Fibroblast of villous mesenchyme (primary cell): ENCODE measurements at regions not wholly inside any gene's neighbourhood (a gene's known extent, or its start where the extent isn't known, plus 50 kb on each side); places are given as distances from the start of the nearest gene placed in this dataset.

Experiments used
- DNase-seq: peaks from one replicate; pipeline ENCODE4 v3.0.0-alpha.2; 2010; ENCODE audit warnings: low read depth
- H3K4me3 ChIP-seq: 2 replicates; pipeline ENCODE4 v1.5.1; 2011; ENCODE audit warnings: low read depth, mild to moderate bottlenecking, low read length
- CTCF ChIP-seq: IDR thresholded peaks from 2 replicates; pipeline ENCODE4 v1.5.1; 2012; ENCODE audit warnings: low read depth, mild to moderate bottlenecking, low read length; ENCODE audit not compliant: insufficient read depth

GRCh38 chr1:188941986-188942385, 1535.7 kb downstream of the BRINP3 start:
- DNase-seq, result no peak
- no peak for TF ChIP-seq CTCF
- H3K4me3 ChIP-seq, result no peak overlapping the region

DNA sequence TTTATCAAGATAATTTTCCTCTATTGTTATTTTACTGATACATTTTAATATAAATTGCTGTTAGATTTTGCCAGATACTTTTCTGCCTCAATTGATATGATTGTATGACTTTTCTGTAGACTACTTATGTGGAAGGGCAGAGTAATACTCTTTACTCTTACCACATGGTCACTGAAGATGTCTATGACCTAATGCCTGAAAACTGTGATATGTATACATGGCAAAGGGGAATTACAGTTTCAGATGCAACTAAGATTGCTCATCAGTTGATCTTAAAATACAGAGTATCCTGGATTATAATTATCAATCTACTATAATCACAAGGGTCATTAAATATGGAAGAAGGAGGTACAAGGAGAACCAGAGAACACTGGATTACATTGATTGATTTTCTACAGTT, 1528.0 kb downstream of the BRINP3 start:
- H3K4me3 ChIP-seq, result no peak overlapping the region
- no peak for TF ChIP-seq CTCF
- no peak for DNase-seq

GRCh38 chr1:188958461-188959115, 1519.1 kb downstream of the BRINP3 start:
- no peak overlapping the region for H3K4me3 ChIP-seq
- DNase-seq, result no peak
- no peak for TF ChIP-seq CTCF

- no peak for DNase-seq
- no peak for TF ChIP-seq CTCF
- no peak overlapping the region for H3K4me3 ChIP-seq
Measured at GRCh38 chr1:188986745-188987417, 1490.8 kb downstream of the BRINP3 start.

DNA sequence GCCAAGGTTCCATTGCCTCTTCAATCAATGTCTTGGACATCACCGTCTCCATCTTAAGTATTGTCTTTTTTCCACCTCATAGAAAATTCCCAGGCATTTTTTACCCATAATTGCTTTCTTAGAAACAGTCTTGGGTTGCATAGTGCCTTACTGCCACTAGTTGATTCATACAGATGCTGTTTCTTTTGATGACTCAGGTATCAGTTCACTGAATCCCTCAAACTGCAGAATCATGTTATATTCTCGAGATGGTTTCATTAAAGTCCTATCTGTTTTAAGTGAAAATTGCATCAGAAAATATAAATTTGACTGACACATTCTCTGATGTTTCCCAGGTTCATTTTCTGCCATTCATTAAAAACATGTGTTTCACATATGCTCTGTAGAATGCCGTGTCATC, 1489.1 kb downstream of the BRINP3 start:
- no peak for TF ChIP-seq CTCF

GRCh38 chr1:188991221-188991930, 1486.3 kb downstream of the BRINP3 start:
- H3K4me3 ChIP-seq, result no peak overlapping the region
- no peak for DNase-seq
- TF ChIP-seq CTCF, result no peak

More for the DNA sequence above, 1489.1 kb downstream of the BRINP3 start:
- no peak for DNase-seq
- H3K4me3 ChIP-seq, result no peak overlapping the region
